GM12864 (cell line): ENCODE measurements at regions not wholly inside any gene's neighbourhood (a gene's known extent, or its start where the extent isn't known, plus 50 kb on each side); places are given as distances from the start of the nearest gene placed in this dataset.

Experiments used
- DNase-seq: peaks from one replicate; pipeline ENCODE4 v3.0.0-alpha.2; 2011; ENCODE audit warnings: low read depth
- H3K4me3 ChIP-seq: 2 replicates; pipeline ENCODE4 v1.5.1; 2011; ENCODE audit warnings: mild to moderate bottlenecking, low read depth, low read length, control low read depth
- TF ChIP-seq, protein P1 (sequence below): IDR thresholded peaks from 2 replicates; pipeline ENCODE4 v1.5.1; 2011; ENCODE audit warnings: low read depth, mild to moderate bottlenecking, moderate library complexity, low read length, control low read depth, inconsistent platforms; ENCODE audit errors: missing control alignments

DNA sequence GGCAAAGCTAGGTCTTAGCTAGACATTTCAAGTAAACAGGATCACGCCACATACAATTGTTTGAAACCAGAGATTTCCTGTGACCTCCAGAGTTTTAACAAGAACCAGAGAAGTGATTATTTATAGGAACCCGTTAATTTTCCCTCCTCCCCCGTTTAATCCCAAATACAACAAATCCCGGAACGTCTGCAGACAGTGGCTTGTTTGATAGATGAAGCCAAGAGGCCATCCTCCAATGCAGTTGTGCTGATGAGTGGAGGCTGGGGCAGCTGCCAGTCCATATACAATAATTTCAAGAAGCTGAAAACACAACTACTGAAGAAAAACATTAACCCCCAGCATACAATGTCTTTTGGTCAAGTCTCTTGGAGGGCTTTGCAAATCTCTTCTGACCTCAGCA lies 971.6 kb upstream of the ZNF722 start:
- H3K4me3 ChIP-seq = no peak overlapping the region
- no peak for DNase-seq
- TF ChIP-seq, protein P1, sequence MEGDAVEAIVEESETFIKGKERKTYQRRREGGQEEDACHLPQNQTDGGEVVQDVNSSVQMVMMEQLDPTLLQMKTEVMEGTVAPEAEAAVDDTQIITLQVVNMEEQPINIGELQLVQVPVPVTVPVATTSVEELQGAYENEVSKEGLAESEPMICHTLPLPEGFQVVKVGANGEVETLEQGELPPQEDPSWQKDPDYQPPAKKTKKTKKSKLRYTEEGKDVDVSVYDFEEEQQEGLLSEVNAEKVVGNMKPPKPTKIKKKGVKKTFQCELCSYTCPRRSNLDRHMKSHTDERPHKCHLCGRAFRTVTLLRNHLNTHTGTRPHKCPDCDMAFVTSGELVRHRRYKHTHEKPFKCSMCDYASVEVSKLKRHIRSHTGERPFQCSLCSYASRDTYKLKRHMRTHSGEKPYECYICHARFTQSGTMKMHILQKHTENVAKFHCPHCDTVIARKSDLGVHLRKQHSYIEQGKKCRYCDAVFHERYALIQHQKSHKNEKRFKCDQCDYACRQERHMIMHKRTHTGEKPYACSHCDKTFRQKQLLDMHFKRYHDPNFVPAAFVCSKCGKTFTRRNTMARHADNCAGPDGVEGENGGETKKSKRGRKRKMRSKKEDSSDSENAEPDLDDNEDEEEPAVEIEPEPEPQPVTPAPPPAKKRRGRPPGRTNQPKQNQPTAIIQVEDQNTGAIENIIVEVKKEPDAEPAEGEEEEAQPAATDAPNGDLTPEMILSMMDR = no peak

- DNase-seq = no peak
- no peak overlapping the region for H3K4me3 ChIP-seq
- TF ChIP-seq, protein P1 = no peak
These were observed 970.1 kb upstream of the ZNF722 start for GRCh38 chr7:63028376-63029206.

GRCh38 chr7:63029207-63029522 lies 969.5 kb upstream of the ZNF722 start:
- no peak for DNase-seq
- H3K4me3 ChIP-seq = no peak overlapping the region
- TF ChIP-seq, protein P1 = no peak

GRCh38 chr7:63030061-63030460 lies 968.6 kb upstream of the ZNF722 start:
- TF ChIP-seq, protein P1 = no peak
- H3K4me3 ChIP-seq = no peak overlapping the region
- no peak for DNase-seq

- DNase-seq = no peak
- TF ChIP-seq, protein P1 = no peak
- no peak overlapping the region for H3K4me3 ChIP-seq
These were observed 966.7 kb upstream of the ZNF722 start for GRCh38 chr7:63031838-63032436.

GRCh38 chr7:63037242-63037641 lies 961.4 kb upstream of the ZNF722 start:
- no peak for DNase-seq
- no peak overlapping the region for H3K4me3 ChIP-seq
- TF ChIP-seq, protein P1 = no peak

DNA sequence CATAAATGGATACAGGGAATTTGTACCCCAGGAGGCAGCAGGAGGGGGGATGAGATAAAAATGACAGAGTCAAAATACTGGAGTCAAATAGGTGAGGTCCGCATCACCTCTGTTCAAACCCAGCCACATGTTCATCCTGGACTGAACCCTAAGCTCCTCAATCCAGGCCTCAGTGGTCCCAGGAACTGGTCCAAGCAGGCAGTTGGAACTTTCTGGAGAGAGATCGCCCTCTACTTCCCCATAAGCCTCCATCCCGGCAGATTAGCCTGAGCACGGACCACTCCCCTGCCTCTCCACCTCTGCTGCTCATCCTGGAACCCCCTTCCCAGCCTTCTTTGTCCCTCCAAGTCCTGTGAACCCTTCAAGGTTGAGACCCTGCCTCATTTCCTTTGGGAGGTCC lies 959.7 kb upstream of the ZNF722 start:
- TF ChIP-seq, protein P1 = no peak
- DNase-seq = no peak
- H3K4me3 ChIP-seq = no peak overlapping the region
